SHP77 treated with DMSO at 0.1 percent for 48 hours (cell line): ENCODE measurements at regions not wholly inside any gene's neighbourhood (a gene's known extent, or its start where the extent isn't known, plus 50 kb on each side); places are given as distances from the start of the nearest gene placed in this dataset.
"Not testable (repeated sequence)": the region's sequence is repeated elsewhere in the genome, so short reads cannot be mapped to it uniquely, and the experiment has no call there.

Source experiments
- DNase-seq: peaks from one replicate; lab custom pipeline; 2025; lab: John Stamatoyannopoulos, UW

- no peak for DNase-seq
Observed at GRCh38 chr1:30125821-30126170, 597.6 kb downstream of the MATN1 start.

GRCh38 chr1:30125021-30125820, 598.2 kb downstream of the MATN1 start:
- DNase-seq = no peak

GRCh38 chr1:30123896-30124295, 599.5 kb downstream of the MATN1 start:
- DNase-seq = no peak

GRCh38 chr1:30123036-30123435, 600.3 kb downstream of the MATN1 start:
- DNase-seq = no peak

GRCh38 chr1:30120245-30121000, 603.0 kb downstream of the MATN1 start:
- DNase-seq = no peak

GRCh38 chr1:30117685-30118084, 605.7 kb downstream of the MATN1 start:
- no peak for DNase-seq

GRCh38 chr1:30111431-30111830, 612.0 kb downstream of the MATN1 start:
- peak; percentile 32 for DNase-seq

GRCh38 chr1:30110846-30111245, 612.5 kb downstream of the MATN1 start:
- DNase-seq = no peak

GRCh38 chr1:30109853-30110252, 613.5 kb downstream of the MATN1 start:
- DNase-seq = no peak

- DNase-seq = no peak
Observed at GRCh38 chr1:30108186-30108585, 615.2 kb downstream of the MATN1 start.

GRCh38 chr1:30106125-30106524, 617.3 kb downstream of the MATN1 start:
- peak; percentile 45 for DNase-seq

GRCh38 chr1:30104551-30104950, 618.8 kb downstream of the MATN1 start:
- no peak for DNase-seq

GRCh38 chr1:30103708-30104411, 619.5 kb downstream of the MATN1 start:
- DNase-seq = no peak

- no peak for DNase-seq
Observed at GRCh38 chr1:30102605-30103004, 620.8 kb downstream of the MATN1 start.

GRCh38 chr1:30101487-30102227, 621.7 kb downstream of the MATN1 start:
- no peak for DNase-seq

GRCh38 chr1:30101016-30101415, 622.4 kb downstream of the MATN1 start:
- no peak for DNase-seq

- DNase-seq = no peak
Observed at GRCh38 chr1:30100524-30100862, 622.9 kb downstream of the MATN1 start.

GRCh38 chr1:30099587-30100523, 623.5 kb downstream of the MATN1 start:
- DNase-seq = no peak

- DNase-seq = not testable (repeated sequence)
Observed at GRCh38 chr1:30097851-30098250, 625.5 kb downstream of the MATN1 start.

- no peak for DNase-seq
Observed at GRCh38 chr1:30095451-30096025, 627.8 kb downstream of the MATN1 start.

GRCh38 chr1:30095051-30095450, 628.3 kb downstream of the MATN1 start:
- no peak for DNase-seq
